ENCODE measurements at regions not wholly inside any gene's neighbourhood (a gene's known extent, or its start where the extent isn't known, plus 50 kb on each side); places are given as distances from the start of the nearest gene placed in this dataset.

DNA sequence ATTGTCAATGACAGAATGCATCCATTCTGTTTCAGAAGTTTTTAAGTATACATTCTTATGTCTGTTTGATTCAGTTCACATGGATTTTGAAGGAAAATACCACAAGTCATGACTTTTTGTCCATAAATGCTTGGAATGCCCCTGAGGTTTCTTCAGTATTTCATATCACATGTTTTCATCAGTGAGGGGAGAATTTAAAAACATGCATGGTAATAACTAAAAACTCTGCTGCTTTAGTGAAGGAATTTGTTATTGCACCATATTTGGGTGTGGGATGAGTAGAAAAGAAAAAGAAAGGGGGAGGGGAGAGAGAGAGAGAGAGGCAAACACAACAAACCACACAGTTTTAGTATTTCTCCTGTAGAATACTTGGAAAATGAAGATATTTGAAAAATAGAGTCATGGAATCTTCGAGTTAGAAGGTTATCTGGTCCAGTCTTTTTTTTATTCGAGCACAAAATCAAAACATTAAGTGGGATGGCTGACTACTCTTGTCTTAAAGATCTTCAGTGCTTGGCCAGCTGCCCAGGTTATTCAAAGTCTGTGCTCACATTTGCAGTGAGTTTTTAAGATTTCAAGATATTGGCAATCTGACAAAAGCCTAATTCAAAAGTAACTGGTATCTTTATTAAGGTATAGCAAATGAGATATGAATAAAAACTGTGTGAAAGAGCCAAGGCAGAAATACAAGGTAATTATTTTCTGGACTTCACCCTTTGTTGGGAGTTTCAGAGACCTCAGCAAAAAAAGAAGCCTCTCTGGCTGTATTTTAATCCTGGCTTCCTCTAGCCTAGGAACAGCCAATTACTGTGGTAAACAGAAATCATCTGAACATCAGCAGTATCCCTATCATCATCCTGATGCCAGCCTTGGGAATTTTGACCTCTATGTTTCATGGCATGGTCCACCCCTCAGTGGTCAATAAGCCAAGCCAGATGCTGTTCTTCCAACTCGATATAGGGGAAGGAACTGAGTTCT lies 687.9 kb upstream of the CITED2 start:
- no peak for DNase-seq

DNA sequence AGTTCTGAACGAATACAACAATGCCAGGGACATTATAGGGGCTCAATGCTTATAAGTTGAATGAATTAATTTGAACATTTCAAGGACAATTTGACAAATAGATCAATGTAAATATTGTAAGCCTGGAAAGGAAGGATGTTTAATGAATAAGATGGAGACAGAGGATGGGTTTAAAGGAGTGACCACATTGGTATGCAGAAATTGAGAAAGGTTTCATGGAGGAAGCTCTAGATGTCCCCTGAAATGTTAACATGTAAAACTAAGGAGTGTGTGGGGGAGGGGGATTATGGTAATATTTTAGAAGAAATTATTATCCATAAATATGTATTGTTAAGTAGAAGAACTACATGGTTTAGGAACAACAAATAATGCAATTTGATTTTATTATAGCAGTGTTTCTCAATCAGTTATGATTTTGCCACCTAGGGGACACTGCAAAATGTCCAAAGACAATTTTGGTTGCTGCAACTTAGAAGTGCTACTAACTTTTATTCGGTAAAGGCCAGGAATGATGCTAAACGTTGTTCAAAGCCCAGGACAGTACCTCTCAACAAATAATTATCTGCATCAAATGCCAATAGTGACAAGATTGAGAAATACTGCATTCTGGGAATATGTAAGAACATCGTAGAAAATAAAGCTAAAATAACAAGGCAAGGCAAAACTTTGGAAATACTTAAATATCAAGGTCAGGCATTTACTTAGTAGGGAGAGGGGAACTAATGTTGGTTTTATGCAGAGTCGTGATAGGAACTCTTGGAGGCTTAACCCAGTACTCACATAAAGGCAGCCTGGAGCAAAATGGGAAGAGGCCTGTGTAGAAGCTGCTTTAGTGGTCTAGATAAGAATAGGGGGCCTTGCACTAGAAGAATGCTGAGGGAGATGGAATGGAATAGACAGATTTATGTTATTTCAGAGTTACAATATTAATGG lies 686.9 kb upstream of the CITED2 start:
- no peak for DNase-seq

DNA sequence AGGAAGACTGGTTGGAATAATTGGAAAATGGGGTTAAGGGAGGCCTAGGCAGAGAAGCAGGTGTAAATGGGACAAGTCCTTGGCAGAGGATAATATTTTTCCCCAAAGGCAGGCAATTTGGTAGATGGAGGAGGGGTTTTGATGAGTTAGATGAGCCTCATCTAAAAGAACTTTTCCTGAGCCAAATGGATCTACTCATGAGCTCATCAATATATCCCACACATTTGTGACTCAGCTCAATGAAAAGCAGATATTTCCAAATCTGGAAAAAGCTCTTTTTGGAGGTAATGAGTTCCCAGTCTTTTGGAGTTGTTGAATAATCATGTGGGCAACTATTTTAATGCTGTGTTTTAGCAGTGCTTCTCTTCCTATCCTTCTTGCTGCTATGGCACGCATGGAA lies 685.5 kb upstream of the CITED2 start:
- no peak for DNase-seq

DNA sequence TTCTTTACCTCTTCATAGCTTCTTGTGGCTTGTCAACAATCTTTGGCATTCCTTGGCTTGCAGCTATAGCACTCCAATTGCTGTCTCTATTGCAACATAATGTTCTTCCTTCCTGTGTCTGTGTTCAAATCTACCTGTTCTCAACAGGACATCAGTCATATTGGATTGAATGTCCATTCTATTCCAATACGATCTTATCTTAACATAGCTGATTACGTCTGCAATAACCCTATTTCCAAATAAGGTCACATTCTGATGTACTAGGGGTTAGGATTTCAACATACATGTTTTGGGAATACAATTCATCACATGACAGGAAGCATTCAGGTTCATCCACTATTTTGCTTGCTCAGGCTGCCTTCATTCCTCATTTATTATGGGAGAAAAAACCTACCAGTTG lies 684.4 kb upstream of the CITED2 start:
- no peak for DNase-seq

DNA sequence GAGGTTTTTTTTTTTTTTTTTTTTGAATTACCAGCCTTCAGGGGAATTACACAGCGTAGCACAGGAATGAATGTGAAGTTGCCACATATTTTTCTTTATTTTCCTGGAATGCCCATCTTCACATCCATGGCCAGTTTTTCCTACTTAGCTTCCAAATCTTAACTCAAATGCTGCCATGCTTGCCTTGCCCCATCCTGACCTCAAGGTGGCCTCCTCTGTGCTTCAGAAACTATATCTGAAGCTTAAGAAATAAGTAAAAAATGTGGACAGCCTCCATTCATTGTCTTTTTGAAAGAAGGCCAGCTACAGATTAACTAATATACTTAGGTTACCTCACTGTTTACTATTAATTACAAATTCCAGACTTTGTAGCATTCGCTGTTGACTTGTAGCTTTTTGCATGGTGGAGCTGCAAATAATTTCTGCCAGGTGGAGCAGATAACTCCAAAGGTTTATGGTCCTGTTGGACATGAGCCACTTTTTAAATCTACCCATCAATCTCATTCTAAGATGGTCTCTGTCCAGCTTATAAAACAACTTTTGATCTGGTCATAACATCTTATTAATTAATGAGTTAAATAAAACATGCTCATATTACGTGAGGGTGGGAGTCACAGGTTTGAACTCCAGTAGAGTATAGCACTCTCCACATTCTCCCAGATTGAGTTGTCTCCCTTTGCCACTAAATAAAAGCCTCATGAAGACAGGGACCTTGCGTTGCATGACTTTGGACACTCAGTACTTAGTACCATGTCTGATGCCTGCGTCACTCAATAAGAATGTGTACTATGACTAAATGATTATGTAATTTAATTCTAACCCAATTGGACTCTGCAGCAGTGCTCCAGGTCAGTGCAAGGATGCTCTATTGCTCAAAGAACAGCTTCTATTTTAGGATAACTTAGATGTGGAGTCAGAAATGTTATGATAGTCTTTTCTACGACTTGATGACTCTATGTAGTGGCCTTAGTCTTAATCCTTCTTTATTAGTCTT lies 678.6 kb upstream of the CITED2 start:
- no peak for DNase-seq

DNA sequence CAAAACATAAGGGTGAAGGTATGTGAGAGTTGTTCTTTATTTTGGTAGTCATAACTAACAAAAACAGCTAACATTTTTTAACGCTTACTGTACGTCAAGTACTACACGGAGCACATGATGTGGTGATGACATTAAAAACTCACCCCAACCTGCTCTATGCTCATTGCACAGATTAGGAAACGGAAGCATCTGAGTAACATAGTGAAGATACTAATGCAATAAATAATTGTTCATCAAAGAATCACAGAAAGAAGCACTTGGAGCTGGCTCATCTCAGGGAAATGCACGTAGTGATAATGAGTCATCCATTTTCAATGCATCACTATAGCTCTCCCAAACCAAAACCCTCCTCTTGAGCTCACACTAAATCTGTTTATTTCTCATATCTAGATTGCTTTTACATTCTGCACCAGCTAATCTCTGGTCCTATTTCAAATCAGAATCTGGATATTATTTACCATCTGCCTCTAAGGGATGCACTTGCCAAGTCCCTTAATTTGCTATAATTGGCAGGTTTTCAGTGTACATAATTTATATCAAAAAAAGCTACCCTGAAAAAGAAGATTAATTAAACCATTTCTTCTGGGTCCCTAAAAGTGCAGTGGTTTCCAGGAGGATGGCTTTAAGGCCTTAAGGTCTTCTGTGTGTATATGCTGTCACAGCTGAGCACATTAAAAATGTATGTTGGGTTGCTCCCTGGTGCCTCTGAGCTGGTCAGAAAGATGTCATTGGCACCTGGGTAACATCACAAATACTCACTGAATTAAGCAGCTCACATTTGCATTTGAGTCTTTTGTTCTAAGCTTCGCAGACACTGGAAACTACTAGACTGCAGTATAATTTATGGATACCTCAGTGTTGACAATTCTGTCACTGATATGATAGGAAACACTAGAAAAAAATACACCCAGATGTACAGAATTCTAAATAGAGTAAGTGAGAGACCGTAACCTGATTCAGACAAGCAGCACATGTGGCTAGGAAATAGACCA lies 677.4 kb upstream of the CITED2 start:
- no peak for DNase-seq

DNA sequence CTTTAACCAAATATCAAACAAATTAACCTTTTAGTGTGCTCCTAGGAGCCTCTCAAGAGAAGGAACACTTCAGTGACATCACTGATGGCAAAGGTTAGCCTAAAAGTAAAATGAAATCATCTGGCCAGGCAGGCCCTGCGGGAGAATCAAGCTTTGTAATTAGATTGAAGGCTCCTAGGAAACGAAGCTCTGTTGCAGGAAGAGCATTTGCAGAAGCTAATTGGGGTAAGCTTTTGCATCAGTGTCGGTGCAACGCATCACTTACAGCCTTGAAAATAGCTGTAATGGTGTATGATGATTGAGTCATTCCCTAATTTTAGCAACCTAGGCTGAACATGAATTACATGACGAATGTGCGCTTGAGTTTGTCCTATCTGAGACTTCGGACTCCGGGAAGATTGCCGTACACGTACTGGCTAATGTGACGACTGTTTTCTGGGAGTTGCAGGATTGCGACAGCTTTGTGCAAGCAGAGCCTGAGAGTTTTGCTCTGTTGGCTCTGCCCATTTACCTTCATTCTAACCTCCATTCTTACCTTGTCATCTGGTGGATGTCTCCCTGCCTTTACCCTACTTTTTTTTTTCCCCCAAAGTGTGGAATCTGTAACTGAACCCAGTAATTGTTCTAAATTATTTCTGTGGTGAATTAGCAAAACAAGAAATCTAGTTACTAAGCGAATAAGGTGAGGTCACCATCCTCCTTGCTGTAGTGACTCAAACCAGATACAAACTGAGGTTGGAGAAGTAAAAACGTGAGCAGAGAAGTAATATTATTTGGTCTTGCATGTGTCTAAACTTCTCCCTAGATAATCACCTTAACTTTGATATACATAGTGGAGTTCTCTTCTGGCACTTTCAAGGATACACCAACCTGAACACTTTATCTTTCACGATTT lies 675.9 kb upstream of the CITED2 start:
- no peak for DNase-seq

DNA sequence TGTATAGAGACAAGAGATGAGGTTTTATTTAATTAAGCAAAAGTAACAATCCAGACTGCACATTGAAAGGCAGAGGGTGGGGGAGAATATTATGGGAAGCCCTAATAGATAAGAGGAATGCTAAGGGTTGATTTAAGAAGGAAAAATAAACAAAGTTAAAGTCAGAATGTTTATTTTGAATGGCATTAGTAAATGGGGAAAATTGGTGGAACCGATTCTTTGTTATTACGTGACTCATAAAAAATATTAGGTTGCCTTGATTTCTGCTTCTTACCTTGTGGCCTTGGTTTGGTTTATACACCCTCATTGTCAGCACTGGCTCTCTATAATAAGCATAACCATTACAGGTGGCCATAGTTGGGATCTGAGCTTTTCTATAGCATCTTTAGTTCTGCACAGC lies 674.8 kb upstream of the CITED2 start:
- no peak for DNase-seq

DNA sequence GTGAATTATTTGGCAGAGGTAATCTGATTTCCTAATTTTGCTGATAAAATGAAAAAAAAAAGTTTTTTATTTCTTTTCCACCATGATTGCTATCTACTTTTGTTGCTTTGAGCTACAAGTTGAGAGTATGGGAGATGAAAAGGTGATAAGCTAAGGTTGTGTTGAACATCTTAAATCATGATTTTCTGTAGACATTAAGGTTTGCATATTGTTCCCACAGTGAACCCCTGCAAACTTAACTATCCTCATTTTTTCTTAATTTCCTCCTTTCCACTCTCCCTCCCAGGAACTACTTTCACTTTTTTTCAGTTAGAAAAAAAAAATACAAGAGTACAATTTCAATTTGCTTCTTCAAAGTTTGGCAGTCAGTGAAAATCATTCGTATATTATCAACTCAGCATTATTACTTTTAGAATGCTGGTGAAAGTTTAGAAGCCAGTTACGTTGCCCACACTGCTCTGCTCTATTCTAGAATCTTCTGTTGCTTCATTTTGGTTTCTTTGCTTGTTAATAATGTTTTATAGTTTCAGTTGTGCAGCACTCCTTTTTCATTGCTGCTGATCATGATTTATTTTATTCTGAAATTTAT lies 673.8 kb upstream of the CITED2 start:
- DNase-seq = no peak

DNA sequence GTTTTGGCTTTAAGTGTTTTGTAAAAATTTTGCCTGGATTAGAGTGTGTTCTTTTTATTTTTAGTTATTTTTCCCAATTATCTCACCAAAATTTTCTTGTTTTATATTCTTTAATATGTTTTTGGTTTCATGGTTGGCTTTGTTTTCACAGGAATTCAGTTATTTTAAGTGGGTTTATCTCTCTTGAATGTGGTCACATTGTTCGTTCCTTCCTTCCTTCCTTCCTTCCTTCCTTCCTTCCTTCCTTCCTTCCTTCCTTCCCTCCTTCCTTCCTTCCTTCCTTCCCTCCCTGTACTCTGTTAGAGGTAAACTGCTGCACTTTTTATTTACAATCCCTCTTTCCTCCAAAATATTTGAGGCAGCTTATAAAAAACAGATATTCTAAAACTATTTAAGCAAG lies 672.9 kb upstream of the CITED2 start:
- no peak for DNase-seq

DNA sequence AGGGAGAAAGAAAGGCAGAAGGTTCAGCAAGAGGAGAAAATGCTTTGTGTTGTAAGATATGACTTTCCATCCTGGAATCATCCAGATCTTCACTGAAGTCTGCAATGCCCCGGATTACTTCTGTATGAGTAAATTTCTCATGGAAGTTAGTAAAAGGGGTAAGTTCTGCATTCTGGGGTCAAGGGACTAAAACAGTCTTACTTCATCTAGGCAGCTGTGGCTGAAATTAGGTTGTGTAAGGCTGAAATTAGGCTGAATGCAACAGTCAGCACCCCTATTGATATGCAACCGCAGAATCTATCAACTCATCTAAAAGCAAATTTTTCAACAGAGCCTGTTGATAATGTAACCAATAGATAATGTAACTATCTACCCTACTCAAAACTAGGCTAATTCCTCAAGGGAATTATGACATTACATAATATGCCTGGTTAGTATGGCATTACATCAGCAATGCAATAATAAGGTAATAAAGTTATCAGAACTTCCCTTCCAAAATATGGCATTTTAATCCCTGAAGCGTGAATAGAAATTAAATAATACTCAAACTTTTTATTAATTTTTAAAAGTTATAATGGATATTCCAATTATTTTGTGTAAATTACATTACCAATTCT lies 671.7 kb upstream of the CITED2 start:
- no peak for DNase-seq

DNA sequence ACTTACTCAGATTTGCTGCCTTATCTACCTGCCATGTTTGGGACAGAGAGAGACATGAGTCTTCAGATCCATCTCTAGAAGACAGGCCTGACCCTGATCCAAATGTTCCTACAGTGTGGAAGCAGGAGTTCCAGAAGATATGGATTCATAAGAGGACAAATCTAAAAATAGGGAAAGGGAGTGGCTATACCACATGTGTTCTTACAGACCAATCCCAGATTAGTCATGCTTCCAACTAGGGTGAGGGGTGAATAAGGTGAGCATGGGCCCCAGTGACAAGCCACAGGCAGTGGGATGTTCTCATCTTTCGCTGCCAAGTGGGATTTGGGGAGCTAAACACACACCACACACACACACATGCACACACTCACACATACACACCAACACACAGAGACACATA lies 670.7 kb upstream of the CITED2 start:
- DNase-seq = no peak

DNA sequence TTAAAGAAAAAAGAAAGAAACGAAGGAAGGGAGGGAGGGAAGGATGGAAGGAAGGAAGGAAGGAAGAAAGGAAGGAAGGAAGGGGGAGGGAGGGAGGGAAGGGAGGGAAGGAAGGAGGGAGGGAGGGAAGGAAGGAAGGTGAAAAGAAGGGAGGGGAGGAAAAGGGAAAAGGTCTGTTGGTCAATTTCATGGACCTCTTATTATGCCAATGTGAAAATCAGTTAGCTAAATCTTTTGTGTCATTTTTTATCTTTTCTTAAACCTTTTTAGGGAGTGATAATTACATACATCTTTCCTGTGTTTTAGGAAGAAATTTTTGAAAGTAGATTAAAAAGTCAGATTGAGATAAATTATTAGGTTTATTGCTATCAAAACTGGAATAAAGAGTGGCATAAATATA lies 670.2 kb upstream of the CITED2 start:
- DNase-seq = no peak

DNA sequence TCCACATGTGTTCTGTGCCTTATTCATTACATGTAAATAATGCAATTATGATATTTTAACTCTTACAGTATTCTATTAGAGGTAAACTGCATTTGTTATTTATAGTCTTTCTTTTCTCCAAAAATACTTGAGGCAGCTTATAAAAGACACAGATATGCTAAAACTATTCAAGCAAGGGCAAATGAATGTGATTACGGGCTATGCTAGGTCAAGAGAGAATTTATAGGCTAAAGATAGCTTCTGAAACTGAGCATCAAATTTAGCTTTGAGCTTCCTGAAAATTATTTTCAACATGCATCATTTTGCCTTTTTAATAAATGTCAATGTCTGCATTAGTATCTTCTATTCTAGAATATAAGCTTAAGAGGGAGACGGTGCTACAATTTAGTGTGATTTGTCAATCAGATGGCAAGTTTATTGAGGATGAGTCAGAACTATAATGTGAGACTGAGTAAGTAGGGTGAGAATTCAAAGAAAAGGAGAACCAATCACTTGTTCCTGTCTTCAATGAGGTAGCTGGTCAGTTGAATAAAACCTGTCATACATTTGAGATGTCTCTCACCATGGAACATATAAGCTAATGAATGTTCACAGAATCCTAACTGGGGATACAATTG lies 669.4 kb upstream of the CITED2 start:
- no peak for DNase-seq

DNA sequence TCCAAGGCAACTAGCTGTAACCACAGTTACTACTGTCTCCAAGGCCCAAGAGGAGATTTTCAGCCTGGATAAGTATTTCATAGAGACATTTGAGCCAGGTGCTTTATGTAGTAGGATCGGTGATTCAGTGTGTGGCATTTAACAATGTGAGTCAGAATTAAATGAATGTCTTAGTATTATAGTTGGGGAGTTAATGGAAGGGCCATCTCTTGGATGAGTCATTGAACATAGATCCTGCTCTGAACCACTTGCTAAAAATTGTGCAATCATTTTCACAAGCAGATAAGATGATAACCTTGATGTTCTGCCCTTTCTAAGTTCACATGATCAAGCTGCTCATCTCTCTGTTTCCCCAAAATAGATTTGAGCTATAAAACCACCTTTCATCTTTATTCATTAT lies 668.9 kb upstream of the CITED2 start:
- no peak for DNase-seq

DNA sequence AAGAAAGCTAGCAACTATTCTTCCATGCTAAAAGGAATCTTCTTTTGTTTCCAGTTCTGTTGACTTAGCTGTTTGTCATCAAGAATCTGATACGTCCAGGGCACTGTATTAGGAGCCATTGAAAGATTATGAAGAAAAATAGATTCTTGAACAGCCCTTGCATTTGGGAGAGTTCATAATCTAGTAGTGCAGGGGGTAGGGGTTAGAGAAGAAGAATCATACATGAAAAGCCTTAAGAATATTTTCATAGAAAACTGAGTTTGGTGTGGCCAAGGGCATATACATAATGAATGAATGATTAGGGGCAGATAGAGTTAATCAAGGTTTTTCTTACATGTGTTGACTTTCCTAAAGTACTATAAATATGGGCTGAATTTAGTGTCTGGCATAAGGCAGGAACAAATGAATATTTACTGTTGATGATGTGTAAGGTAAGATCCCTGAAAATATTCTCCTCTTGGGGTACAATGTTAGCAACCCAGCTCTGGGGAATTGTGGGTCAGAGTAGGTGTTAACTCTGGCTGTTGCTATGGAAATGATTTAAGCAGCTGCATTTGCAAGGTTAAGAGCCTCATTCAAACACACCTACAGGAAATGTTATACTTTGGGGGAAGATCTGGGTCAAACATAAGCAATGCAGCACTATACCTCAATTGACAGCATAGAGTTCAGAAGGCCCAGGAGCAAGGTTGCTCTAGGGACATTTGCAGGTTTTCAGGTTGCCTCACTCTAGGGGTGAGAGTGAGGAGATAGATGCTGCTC lies 667.3 kb upstream of the CITED2 start:
- DNase-seq = no peak

DNA sequence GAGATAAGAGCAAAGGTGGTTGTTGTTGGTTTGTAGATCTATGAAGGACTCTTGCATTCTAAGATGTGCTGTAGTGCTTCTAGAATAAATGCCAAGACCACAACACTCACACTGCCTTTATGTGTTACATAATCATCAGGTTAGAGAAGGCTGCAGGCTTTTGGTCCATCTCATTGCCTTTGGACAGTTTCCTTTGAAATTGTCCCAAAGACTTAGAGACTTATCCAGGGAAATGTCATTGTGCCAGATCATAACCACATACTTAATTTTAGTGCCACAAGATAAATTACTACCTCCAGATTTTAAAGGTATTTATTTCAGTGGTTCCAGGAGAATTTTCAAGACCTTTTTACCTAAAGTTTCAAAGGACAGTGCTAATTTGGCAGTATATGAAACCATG lies 666.6 kb upstream of the CITED2 start:
- DNase-seq = no peak

DNA sequence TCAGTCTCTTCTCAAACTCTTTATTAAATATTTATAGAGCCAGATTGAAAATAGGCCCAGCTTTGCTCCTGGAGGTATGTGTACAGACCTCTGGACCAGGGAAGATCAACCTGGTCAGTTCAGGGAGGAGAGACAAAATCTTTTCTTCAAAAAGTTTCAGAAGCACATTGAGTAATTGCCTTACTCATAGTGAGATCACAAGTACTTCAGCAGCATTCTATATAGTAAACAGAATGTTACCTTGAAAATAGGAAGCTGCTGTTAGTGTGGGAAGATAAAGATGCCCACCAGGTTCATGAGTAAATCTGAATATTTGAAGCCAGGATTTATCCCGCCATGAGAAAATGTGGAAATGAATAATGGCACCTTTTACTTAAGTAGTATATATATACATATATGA lies 665.9 kb upstream of the CITED2 start:
- DNase-seq = no peak
